Mesenchymal stem cell (in vitro differentiated cells and primary cell): ENCODE measurements at regions not wholly inside any gene's neighbourhood (a gene's known extent, or its start where the extent isn't known, plus 50 kb on each side); places are given as distances from the start of the nearest gene placed in this dataset.
A peak's percentile ranks its signal among the peaks of the same experiment; 100 is the strongest.

Experiments used
- DNase-seq: peaks from one replicate; pipeline ENCODE4 v3.0.0-alpha.2; 2013
- H2AFZ ChIP-seq: one replicate; pipeline ENCODE4 v1.6.1; 2013; ENCODE audit warnings: low read depth, mild to moderate bottlenecking, control low read depth, inconsistent platforms, low read length, moderate library complexity
- H2AK5ac ChIP-seq: 2 replicates; pipeline ENCODE4 v1.6.1; 2013; ENCODE audit warnings: low read length, moderate library complexity, mild to moderate bottlenecking, inconsistent platforms; ENCODE audit not compliant: severe bottlenecking
- H2BK120ac ChIP-seq: one replicate; pipeline ENCODE4 v1.6.1; 2013; ENCODE audit warnings: low read depth, mild to moderate bottlenecking, inconsistent platforms, low read length, moderate library complexity
- H2BK12ac ChIP-seq, 2 experiments: one replicate each; pipeline ENCODE4 v1.6.1; 2013; ENCODE audit warnings: inconsistent platforms in 2 of 2, low read length in 2 of 2, mild to moderate bottlenecking in 2 of 2, moderate library complexity in 2 of 2, control low read depth in 1 of 2
- H2BK15ac ChIP-seq: one replicate; pipeline ENCODE4 v1.6.1; 2013; ENCODE audit warnings: mild to moderate bottlenecking, low read depth, inconsistent platforms; ENCODE audit not compliant: poor library complexity, severe bottlenecking
- H2BK5ac ChIP-seq: 2 replicates; pipeline ENCODE4 v1.6.1; 2013; ENCODE audit warnings: low read depth, mild to moderate bottlenecking, low read length, control low read depth, inconsistent platforms; ENCODE audit not compliant: poor library complexity, severe bottlenecking
- H3K14ac ChIP-seq, 2 experiments: one replicate each; pipeline ENCODE4 v1.6.1; 2013; ENCODE audit warnings: inconsistent platforms in 2 of 2, low read length in 2 of 2, control low read depth in 1 of 2, mild to moderate bottlenecking in 1 of 2, moderate library complexity in 1 of 2
- H3K18ac ChIP-seq, 2 experiments: one replicate each; pipeline ENCODE4 v1.6.1; 2013; ENCODE audit warnings: inconsistent platforms in 2 of 2, low read length in 2 of 2, control low read depth in 1 of 2, low read depth in 1 of 2, mild to moderate bottlenecking in 1 of 2
- H3K23ac ChIP-seq, 2 experiments: one replicate each; pipeline ENCODE4 v1.6.1; 2013; ENCODE audit warnings: inconsistent platforms in 2 of 2, low read length in 2 of 2, mild to moderate bottlenecking in 2 of 2, moderate library complexity in 2 of 2, control low read depth in 1 of 2
- H3K27ac ChIP-seq: 2 replicates; pipeline ENCODE4 v1.5.1; 2013; ENCODE audit warnings: mild to moderate bottlenecking, moderate library complexity, low read length, control low read depth, inconsistent platforms; ENCODE audit not compliant: poor library complexity, severe bottlenecking
- H3K27me3 ChIP-seq, 2 experiments: 2 replicates each; pipeline versions ENCODE4 v1.6.1 to v1.7.0; 2013; ENCODE audit warnings: low read length in 2 of 2, mild to moderate bottlenecking in 2 of 2, moderate library complexity in 2 of 2, control low read depth in 1 of 2, inconsistent platforms in 1 of 2; ENCODE audit not compliant: control insufficient read depth in 1 of 2, insufficient read depth in 1 of 2
- H3K36me3 ChIP-seq, 2 experiments: 2 replicates each; pipeline versions ENCODE4 v1.6.1 to v1.7.0; 2013; ENCODE audit warnings: low read length in 2 of 2, control low read depth in 1 of 2, inconsistent platforms in 1 of 2, low read depth in 1 of 2, mild to moderate bottlenecking in 1 of 2; ENCODE audit not compliant: insufficient read depth in 2 of 2, control insufficient read depth in 1 of 2
- H3K4ac ChIP-seq, 2 experiments: one replicate each; pipeline ENCODE4 v1.6.1; 2013; ENCODE audit warnings: inconsistent platforms in 2 of 2, low read length in 2 of 2, mild to moderate bottlenecking in 2 of 2, moderate library complexity in 2 of 2, control low read depth in 1 of 2, low read depth in 1 of 2
- H3K4me1 ChIP-seq: 2 replicates; pipeline ENCODE4 v1.6.1; 2013; ENCODE audit warnings: low read depth, low read length, control low read depth; ENCODE audit not compliant: control insufficient read depth, insufficient read depth
- H3K4me2 ChIP-seq: 2 replicates; pipeline ENCODE4 v1.6.1; 2013; ENCODE audit warnings: low read length, mild to moderate bottlenecking, inconsistent platforms; ENCODE audit not compliant: poor library complexity, severe bottlenecking
- H3K4me3 ChIP-seq, 2 experiments: 2 replicates each; pipeline versions ENCODE4 v1.5.1 to v1.7.0; 2013; ENCODE audit warnings: low read length in 2 of 2, mild to moderate bottlenecking in 2 of 2, control low read depth in 1 of 2, low read depth in 1 of 2; ENCODE audit not compliant: insufficient read depth in 1 of 2
- H3K79me1 ChIP-seq: replicated peaks from 2 replicates; pipeline ENCODE4 v1.6.1; 2013; ENCODE audit warnings: mild to moderate bottlenecking, control low read depth, low read length, inconsistent platforms; ENCODE audit not compliant: poor library complexity, severe bottlenecking
- H3K9ac ChIP-seq: 2 replicates; pipeline ENCODE4 v1.7.0; 2013; ENCODE audit warnings: mild to moderate bottlenecking, low read length, moderate library complexity
- H3K9me3 ChIP-seq: 2 replicates; pipeline ENCODE4 v1.7.0; 2013; ENCODE audit warnings: mild to moderate bottlenecking, low read length; ENCODE audit not compliant: control insufficient read depth
- H4K8ac ChIP-seq: one replicate; pipeline ENCODE4 v1.6.1; 2013; ENCODE audit warnings: inconsistent platforms, mild to moderate bottlenecking, low read length, moderate library complexity
- H4K91ac ChIP-seq: one replicate; pipeline ENCODE4 v1.6.1; 2013; ENCODE audit warnings: mild to moderate bottlenecking, low read length, inconsistent platforms
- WGBS: methylation state at CpG from one replicate; pipeline ENCODE4 v1.1.7; 2013; ENCODE audit warnings: mixed read lengths; 5-methylcytosine and 5-hydroxymethylcytosine counted together

GRCh38 chr6:91860541-91861335 is 1273.9 kb upstream of the MAP3K7 start:
- no peak overlapping the region for H2AFZ ChIP-seq
- no peak overlapping the region for H2BK120ac ChIP-seq
- no peak overlapping the region for H2BK12ac ChIP-seq
- H3K4me3 ChIP-seq = no peak overlapping the region
- H3K79me1 ChIP-seq = no peaks in the 10 kb centered on the region
- WGBS = 19% methylated on average over 3 of the region's 4 CpGs
- peak; percentile 83 for DNase-seq
- no peak overlapping the region for H3K4me2 ChIP-seq
- H3K14ac ChIP-seq = no peak overlapping the region
- H3K4ac ChIP-seq = no peak overlapping the region
- no peak overlapping the region for H2BK15ac ChIP-seq
- H3K23ac ChIP-seq = no peak overlapping the region
- H4K91ac ChIP-seq = no peak overlapping the region
- no peaks in the 10 kb centered on the region for H3K36me3 ChIP-seq
- peaks cover 4% of the 10 kb centered on the region for H3K4me1 ChIP-seq
- no peak overlapping the region for H4K8ac ChIP-seq
- no peak overlapping the region for H3K27ac ChIP-seq
- H3K9ac ChIP-seq = no peak overlapping the region
- H2AK5ac ChIP-seq = no peak overlapping the region
- no peaks in the 10 kb centered on the region for H3K27me3 ChIP-seq
- no peaks in the 10 kb centered on the region for H3K9me3 ChIP-seq
- no peak overlapping the region for H3K18ac ChIP-seq
- no peak overlapping the region for H2BK5ac ChIP-seq

DNA sequence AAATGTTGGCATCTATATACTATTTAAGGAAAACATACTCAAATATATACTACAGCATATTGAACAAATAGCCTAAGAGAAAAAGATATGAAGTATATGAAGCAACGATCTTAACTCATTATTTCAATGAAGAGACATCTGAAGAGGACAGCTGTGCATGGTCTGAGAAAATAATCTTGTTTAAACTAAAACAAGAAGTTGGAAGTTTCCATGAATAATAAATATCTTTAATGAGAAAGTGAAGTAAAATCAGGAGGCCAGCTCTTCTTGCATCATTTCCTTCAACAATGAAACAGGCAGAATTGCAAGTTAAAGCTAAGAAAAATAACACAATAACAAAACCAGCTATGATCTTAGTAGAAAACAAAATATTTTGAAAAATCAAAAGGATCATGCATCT is 1265.4 kb upstream of the MAP3K7 start:
- Histone ChIP-seq H3K4me1 (no peaks in the 10 kb centered on the region), H2BK12ac (no peak overlapping the region), H3K27me3 (no peaks in the 10 kb centered on the region), H3K9ac (no peak overlapping the region), H3K4me2 (no peak overlapping the region), H3K14ac (no peak overlapping the region), H2AFZ (no peak overlapping the region), H2BK5ac (no peak overlapping the region), H3K36me3 (no peaks in the 10 kb centered on the region), H3K27ac (no peak overlapping the region), H2BK120ac (no peak overlapping the region), H3K9me3 (no peaks in the 10 kb centered on the region), H3K23ac (no peak overlapping the region), H3K18ac (no peak overlapping the region), H2BK15ac (no peak overlapping the region), H2AK5ac (no peak overlapping the region), H3K4me3 (no peak overlapping the region), H4K8ac (no peak overlapping the region), H4K91ac (no peak overlapping the region), H3K4ac (no peak overlapping the region), H3K79me1 (no peaks in the 10 kb centered on the region)
- DNase-seq = peak; percentile 57
- WGBS = no CpG with 5 or more reads among the region's 1 CpG

DNA sequence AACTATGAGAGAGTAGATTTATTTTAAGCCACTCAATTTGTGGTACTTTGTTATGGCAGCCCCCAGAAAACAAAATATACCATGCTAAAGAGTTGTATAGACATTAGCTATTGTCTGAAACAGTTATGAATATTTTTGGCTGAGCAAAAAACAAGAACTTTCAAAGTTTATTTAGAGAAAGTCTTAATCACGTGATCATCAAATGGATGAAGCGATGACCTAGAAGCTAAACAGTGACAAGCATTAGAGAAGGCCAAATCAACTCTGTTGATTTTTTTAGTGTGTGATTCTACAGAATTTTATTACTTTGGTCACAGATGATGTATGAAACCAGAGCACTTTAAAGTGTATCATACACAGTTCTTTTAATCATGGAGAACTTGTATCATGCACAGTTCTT is 1247.9 kb upstream of the MAP3K7 start:
- H3K4ac ChIP-seq = no peak overlapping the region
- H2BK120ac ChIP-seq = no peak overlapping the region
- no peaks in the 10 kb centered on the region for H3K36me3 ChIP-seq
- H3K9me3 ChIP-seq = no peaks in the 10 kb centered on the region
- H4K91ac ChIP-seq = no peak overlapping the region
- no peak for DNase-seq
- no peak overlapping the region for H2AK5ac ChIP-seq
- no peaks in the 10 kb centered on the region for H3K4me1 ChIP-seq
- H2BK12ac ChIP-seq = no peak overlapping the region
- H3K4me2 ChIP-seq = no peak overlapping the region
- H3K14ac ChIP-seq = no peak overlapping the region
- H3K18ac ChIP-seq = no peak overlapping the region
- no peak overlapping the region for H2AFZ ChIP-seq
- H3K27me3 ChIP-seq = no peaks in the 10 kb centered on the region
- H4K8ac ChIP-seq = no peak overlapping the region
- H3K79me1 ChIP-seq = no peaks in the 10 kb centered on the region
- no peak overlapping the region for H3K23ac ChIP-seq
- WGBS = 95% methylated on average over 2 of the region's 2 CpGs
- no peak overlapping the region for H3K9ac ChIP-seq
- no peak overlapping the region for H3K27ac ChIP-seq
- H2BK15ac ChIP-seq = no peak overlapping the region
- no peak overlapping the region for H3K4me3 ChIP-seq
- H2BK5ac ChIP-seq = no peak overlapping the region

DNA sequence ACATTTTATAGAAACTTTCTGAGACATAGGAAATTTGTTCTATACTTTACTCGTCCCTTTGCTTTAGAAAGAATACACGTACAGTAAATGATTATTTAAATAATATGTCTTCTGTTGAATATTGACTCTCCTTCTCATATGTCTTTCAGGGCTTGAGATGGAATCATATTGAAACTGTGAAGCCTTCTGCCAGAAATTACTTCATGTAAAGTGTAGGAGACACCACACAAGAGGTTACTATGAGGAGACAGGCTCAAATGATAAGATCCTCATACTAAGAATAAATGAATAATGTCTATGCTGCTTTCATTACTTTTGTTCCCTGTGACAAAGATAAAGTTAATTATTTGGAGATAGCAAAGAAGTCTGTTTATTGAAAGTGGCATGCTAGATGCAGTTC is 1240.3 kb upstream of the MAP3K7 start:
- no peak overlapping the region for H2BK120ac ChIP-seq
- WGBS = no CpG with 5 or more reads among the region's 2 CpGs

More for the DNA sequence above, 1240.3 kb upstream of the MAP3K7 start:
- no peak overlapping the region for H2BK12ac ChIP-seq
- H2BK15ac ChIP-seq = no peak overlapping the region
- H3K9me3 ChIP-seq = no peaks in the 10 kb centered on the region
- H3K4me3 ChIP-seq = no peak overlapping the region
- no peak overlapping the region for H4K8ac ChIP-seq
- no peak overlapping the region for H2AK5ac ChIP-seq
- H3K36me3 ChIP-seq = no peaks in the 10 kb centered on the region
- no peak for DNase-seq
- no peak overlapping the region for H3K14ac ChIP-seq
- no peak overlapping the region for H2AFZ ChIP-seq
- no peaks in the 10 kb centered on the region for H3K27me3 ChIP-seq
- no peak overlapping the region for H3K27ac ChIP-seq
- H3K18ac ChIP-seq = no peak overlapping the region
- H3K4me1 ChIP-seq = no peaks in the 10 kb centered on the region
- no peak overlapping the region for H3K9ac ChIP-seq
- no peak overlapping the region for H4K91ac ChIP-seq
- no peak overlapping the region for H3K4ac ChIP-seq
- H3K4me2 ChIP-seq = no peak overlapping the region
- no peak overlapping the region for H3K23ac ChIP-seq
- H3K79me1 ChIP-seq = no peaks in the 10 kb centered on the region
- no peak overlapping the region for H2BK5ac ChIP-seq
